ENCODE measurements at regions not wholly inside any gene's neighbourhood (a gene's known extent, or its start where the extent isn't known, plus 50 kb on each side); places are given as distances from the start of the nearest gene placed in this dataset.

- TF ChIP-seq CTCF (IDR thresholded peaks at IDR 0.05) (no peak), NFIC (IDR thresholded peaks at IDR 0.05; ENCODE audit: borderline replicate concordance) (peak; percentile 70), YY1 (IDR thresholded peaks at IDR 0.05; ENCODE audit: low read depth) (peak; percentile 85), RAD21 (IDR thresholded peaks at IDR 0.05; ENCODE audit: low read length) (no peak), JUND (IDR thresholded peaks at IDR 0.05) (peak; percentile 65), GATA2 (CRISPR knock-in tag; IDR thresholded peaks at IDR 0.05) (no peak), RFX5 (IDR thresholded peaks at IDR 0.05; ENCODE audit: low read length) (no peak), FOSL2 (IDR thresholded peaks at IDR 0.05; ENCODE audit: borderline replicate concordance, low read depth) (peak; percentile 20; the same call in 1 of the 2 replicates), EP300 (IDR thresholded peaks at IDR 0.05; ENCODE audit: borderline replicate concordance in 1 of 2, low read depth in 1 of 2, low read length in 1 of 2) (peak in 1 of 2 experiments; percentile 67; a peak in 1 of 4 replicates), ZBTB33 (IDR thresholded peaks at IDR 0.05; ENCODE audit: borderline replicate concordance, low read depth) (no peak)
Measured at GRCh38 chr5:15021266-15022046, 149.9 kb upstream of the ANKH start (continued).

GRCh38 chr5:15020736-15021135 is 149.2 kb upstream of the ANKH start:
- peaks cover 33% of the 10 kb centered on the region for H3F3A ChIP-seq (replicated peaks; ENCODE audit: insufficient read depth)
- peak overlapping the region; percentile 63; the same call in 1 of the 2 replicates for H3K4me2 ChIP-seq
- WGBS (ENCODE audit: low lambda C conversion rate), result 91% methylated on average over 3 of the region's 3 CpGs
- H3K27me3 ChIP-seq (ENCODE audit: insufficient read depth), result no peaks in the 10 kb centered on the region
- H3K36me3 ChIP-seq (replicated peaks in 1 of 2; ENCODE audit: control insufficient read depth in 1 of 2, insufficient read depth in 2 of 2, low read length in 1 of 2), result no peaks in the 10 kb centered on the region
- H3K79me2 ChIP-seq (ENCODE audit: insufficient read depth), result no peaks in the 10 kb centered on the region
- no peak overlapping the region for H2AFZ ChIP-seq (ENCODE audit: low read depth)
- H3K9me2 ChIP-seq, result no peaks in the 10 kb centered on the region
- H4K20me1 ChIP-seq (ENCODE audit: insufficient read depth), result no peaks in the 10 kb centered on the region
- H3K27ac ChIP-seq (ENCODE audit: low read depth in 2 of 2, low read length in 1 of 2), result peak overlapping the region; percentile 17 to 96; a peak in 3 of 4 replicates
- H3K9me3 ChIP-seq, result no peaks in the 10 kb centered on the region
- ChIA-PET CTCF (interaction anchor here (0.8 to 1.6 kb wide), 3 partner anchors 13 to 294 kb away, joined by 3 to 11 read pairs (median 5); no protein-coding TSS in a partner anchor), POLR2A (interaction anchor here (0.6 kb wide), 1 partner anchor 335 kb away, joined by 3 read pairs; no protein-coding TSS in a partner anchor)
- DNase-seq, result no peak
- H3K4me1 ChIP-seq (ENCODE audit: control insufficient read depth in 1 of 2, insufficient read depth in 2 of 2, low read depth in 1 of 2, low read length in 1 of 2), result peaks cover 5 to 7% of the 10 kb centered on the region in 2 experiments; a peak in 2 of 4 replicates
- H3K4me3 ChIP-seq (ENCODE audit: low read depth in 2 of 2, low read length in 1 of 2), result no peak overlapping the region
- peak overlapping the region; percentile 67; the same call in 1 of the 2 replicates for H3K9ac ChIP-seq
- TF ChIP-seq RAD21 (IDR thresholded peaks at IDR 0.05; ENCODE audit: low read length) (no peak), PBX3 (IDR thresholded peaks at IDR 0.05) (peak; percentile 42; the same call in 1 of the 2 replicates)

All from SK-N-SH (cell line).